Loucy (cell line): ENCODE measurements at regions not wholly inside any gene's neighbourhood (a gene's known extent, or its start where the extent isn't known, plus 50 kb on each side); places are given as distances from the start of the nearest gene placed in this dataset.

Experiments used
- CTCF ChIP-seq: fragments of 200-600 bp; sonication (generic); conservative IDR thresholded peaks from 2 replicates; pipeline ENCODE4 v1.5.1; 2014; ENCODE audit warnings: mild to moderate bottlenecking, antibody characterized with exemption, low read length
- EZH2phosphoT487 ChIP-seq: fragments of 200-600 bp; IDR thresholded peaks from 2 replicates; pipeline ENCODE4 v1.6.1; 2018; ENCODE audit warnings: antibody characterized with exemption, mild to moderate bottlenecking, moderate library complexity, borderline replicate concordance

- TF ChIP-seq CTCF (no peak), EZH2phosphoT487 (no peak)
Observed at GRCh38 chr2:14815201-14815600, 182.7 kb downstream of the LRATD1 start.
